Stimulated activated naive CD8-positive, alpha-beta T cell treated with anti-CD3 and anti-CD28 coated beads, Interleukin-15, amount 100 ng/mL, for 72 hours (primary cell): ENCODE measurements at regions not wholly inside any gene's neighbourhood (a gene's known extent, or its start where the extent isn't known, plus 50 kb on each side); places are given as distances from the start of the nearest gene placed in this dataset.

ENCODE experiments used
- ATAC-seq: fragments of 150-1000 bp; cut with Tn5 transposase; 2 replicates; pipeline ENCODE4 v1.10.0; 2021; ENCODE audit warnings: mild to moderate bottlenecking, moderate library complexity
- DNase-seq, 2 donors: peaks; one replicate each; pipeline ENCODE4 v3.0.0; 2021 to 2022
- H3K27ac Mint-ChIP-seq, 2 donors: one replicate each; pipeline ENCODE4 v1.8.0; 2022; ENCODE audit warnings: mild to moderate bottlenecking in 2 of 2, mixed read lengths in 2 of 2, moderate library complexity in 2 of 2
- H3K27me3 Mint-ChIP-seq: one replicate; pipeline ENCODE4 v1.8.0; 2022; ENCODE audit warnings: mixed read lengths
- H3K4me1 Mint-ChIP-seq: one replicate; pipeline ENCODE4 v1.8.0; 2022; ENCODE audit warnings: mild to moderate bottlenecking, mixed read lengths
- H3K4me3 Mint-ChIP-seq, 2 donors: one replicate each; pipeline ENCODE4 v1.8.0; 2022; ENCODE audit warnings: mild to moderate bottlenecking in 2 of 2, mixed read lengths in 2 of 2, moderate library complexity in 1 of 2
- H3K9me3 Mint-ChIP-seq, 2 donors: one replicate each; pipeline ENCODE4 v1.8.0; 2022; ENCODE audit warnings: mixed read lengths in 2 of 2

DNA sequence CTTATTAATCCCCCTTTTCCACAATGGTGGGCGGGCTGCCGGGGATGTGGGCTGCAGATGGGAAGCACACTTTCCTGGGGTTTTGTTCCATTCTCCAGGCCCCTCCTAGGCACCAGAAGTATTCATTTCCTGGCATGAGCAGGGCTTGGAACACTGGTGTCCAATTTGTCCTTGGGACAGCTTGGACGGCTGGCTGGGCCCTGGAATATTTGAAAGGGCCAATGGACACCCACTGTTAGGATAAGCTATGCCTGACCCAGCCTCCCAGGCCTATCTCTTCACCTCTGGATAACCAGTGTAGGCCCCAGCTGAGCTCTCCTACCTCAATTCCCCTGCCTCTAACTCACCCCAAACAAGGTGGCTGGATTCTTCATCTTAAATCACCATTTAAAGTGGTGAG lies 354.9 kb downstream of the PTEN start:
- H3K27me3 Mint-ChIP-seq, result no peaks in the 10 kb centered on the region

DNA sequence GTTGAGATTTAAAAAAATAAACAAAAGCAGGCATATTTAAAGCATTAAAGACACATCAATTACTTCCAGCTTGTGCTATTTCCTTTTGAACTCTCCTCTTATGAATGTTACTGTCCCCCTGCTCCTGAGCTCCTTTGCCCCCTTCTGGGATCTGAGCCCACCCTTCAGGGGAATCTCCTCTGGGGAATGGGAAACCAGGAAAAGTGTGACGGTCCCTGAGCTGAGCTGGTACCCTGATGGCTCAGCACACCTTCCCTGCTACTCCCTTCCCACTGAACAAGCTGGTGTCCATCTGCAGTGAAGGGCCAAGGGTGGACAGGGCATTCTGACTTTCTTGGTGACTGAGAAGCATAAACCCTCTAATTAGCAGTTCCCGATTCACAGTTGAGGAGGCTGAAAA lies 356.3 kb downstream of the PTEN start:
- Mint-ChIP-seq H3K27me3 (no peaks in the 10 kb centered on the region), H3K27ac (no peak overlapping the region), H3K4me3 (no peak overlapping the region), H3K4me1 (no peaks in the 10 kb centered on the region), H3K9me3 (no peaks in the 10 kb centered on the region)
- DNase-seq (no peak), ATAC-seq (no peak)

More for the DNA sequence above, 354.9 kb downstream of the PTEN start:
- Mint-ChIP-seq H3K4me3 (no peak overlapping the region), H3K9me3 (peaks cover 0 to 4% of the 10 kb centered on the region in 2 donors), H3K4me1 (no peaks in the 10 kb centered on the region), H3K27ac (no peak overlapping the region)
- ATAC-seq, result no peak
- no peak for DNase-seq

DNA sequence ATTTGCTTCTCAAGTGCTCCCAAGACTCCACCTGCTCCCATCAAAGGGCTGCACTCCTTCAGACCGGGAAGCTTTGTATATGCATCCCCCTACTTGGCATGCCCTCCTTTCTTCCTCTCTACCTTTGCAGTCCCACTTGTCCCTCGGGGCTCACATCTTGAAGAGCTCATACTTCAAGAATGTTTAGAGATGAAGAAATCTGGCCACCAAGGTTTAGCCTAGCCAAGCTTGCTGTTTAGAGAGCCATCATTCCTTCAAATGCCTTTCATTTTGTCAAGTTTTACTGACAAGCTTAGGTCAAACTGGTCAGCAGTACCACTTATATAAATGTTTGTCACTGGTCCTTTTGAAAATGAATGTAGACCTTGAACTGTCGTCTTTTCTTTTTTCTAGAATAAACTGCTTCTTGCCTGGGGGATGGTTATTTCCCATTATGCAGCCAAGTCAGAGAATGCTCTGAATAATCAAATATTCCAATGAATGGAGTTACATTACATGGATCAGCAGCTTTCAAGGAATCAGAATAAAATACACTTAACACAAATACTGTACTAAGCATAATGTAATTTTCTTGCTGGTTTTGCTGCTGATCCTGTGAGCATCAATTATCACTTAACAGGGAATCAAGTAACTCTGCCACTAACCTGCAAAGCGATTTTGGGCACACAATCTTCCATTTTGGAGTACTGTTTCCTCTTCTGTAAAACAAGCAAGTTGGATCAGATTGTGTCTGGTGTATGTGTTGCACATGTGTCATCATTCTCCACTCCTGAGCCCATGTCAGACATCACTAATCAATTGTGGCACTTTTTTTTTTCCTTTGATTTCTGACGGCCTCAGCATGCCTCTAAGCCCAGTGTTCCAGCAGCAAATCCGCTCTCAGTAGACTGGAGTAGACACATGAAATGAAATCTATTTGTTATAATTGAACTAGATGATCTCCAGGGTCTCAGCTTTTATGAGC lies 357.9 kb downstream of the PTEN start:
- DNase-seq, result no peak
- Mint-ChIP-seq H3K27ac (no peak overlapping the region), H3K27me3 (no peaks in the 10 kb centered on the region), H3K4me1 (no peaks in the 10 kb centered on the region), H3K4me3 (no peak overlapping the region), H3K9me3 (no peaks in the 10 kb centered on the region)
- no peak for ATAC-seq

DNA sequence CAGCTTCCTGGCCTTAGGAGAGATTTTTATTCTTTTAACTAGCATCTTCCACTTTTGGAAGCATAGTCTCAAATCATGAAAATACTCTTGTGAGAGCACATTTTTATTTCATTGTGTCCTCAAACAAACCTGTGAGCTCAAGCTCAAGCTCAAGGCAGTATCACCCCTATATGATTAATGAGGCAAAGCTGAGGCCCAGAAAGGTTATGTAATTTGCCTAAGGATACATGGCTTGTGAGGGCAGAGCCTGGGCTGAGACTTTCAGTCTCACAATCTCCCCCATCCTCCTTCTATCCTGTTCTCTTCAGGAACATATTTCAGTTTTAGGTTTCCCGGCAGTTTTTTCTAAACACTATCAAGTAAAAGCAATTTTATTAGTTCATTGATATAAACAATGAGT lies 359.5 kb downstream of the PTEN start:
- H3K27ac Mint-ChIP-seq, result no peak overlapping the region
- no peak for DNase-seq
- H3K27me3 Mint-ChIP-seq, result no peaks in the 10 kb centered on the region
- no peaks in the 10 kb centered on the region for H3K9me3 Mint-ChIP-seq
- H3K4me3 Mint-ChIP-seq, result no peak overlapping the region
- H3K4me1 Mint-ChIP-seq, result no peaks in the 10 kb centered on the region
- ATAC-seq, result no peak
